ENCODE measurements at regions not wholly inside any gene's neighbourhood (a gene's known extent, or its start where the extent isn't known, plus 50 kb on each side); places are given as distances from the start of the nearest gene placed in this dataset.

- Histone ChIP-seq H3K36me3 (ENCODE audit: low read length) (no peaks in the 10 kb centered on the region), H3K27ac (ENCODE audit: low read depth, low read length) (no peak overlapping the region), H4K20me1 (ENCODE audit: low read depth, low read length) (no peaks in the 10 kb centered on the region), H3K27me3 (ENCODE audit: low read length) (no peaks in the 10 kb centered on the region), H3F3A (ENCODE audit: insufficient read depth) (no peaks in the 10 kb centered on the region), H3K79me2 (ENCODE audit: insufficient read depth, low read length) (no peaks in the 10 kb centered on the region), H3K4me2 (ENCODE audit: low read depth, low read length, poor library complexity, severe bottlenecking) (no peak overlapping the region), H2AFZ (ENCODE audit: low read depth, low read length, severe bottlenecking) (no peak overlapping the region), H3K9me2 (replicated peaks; ENCODE audit: insufficient read depth, low read length) (0 out of 2 replicates have a peak, but pooled peaks cover 6% of the 10 kb centered on the region), H3K9me3 (ENCODE audit: insufficient read depth, low read length) (peaks cover 7% of the 10 kb centered on the region; the same call in 1 of the 2 replicates), H3K9ac (ENCODE audit: low read length) (no peak overlapping the region), H3K4me3 (ENCODE audit: insufficient read depth, low read length, poor library complexity, severe bottlenecking) (no peak overlapping the region)
- no peak for TF ChIP-seq EZH2phosphoT487 (conservative IDR thresholded peaks at IDR 0.05; ENCODE audit: low read length)
- no peak for TF ChIP-seq CTCF (IDR thresholded peaks at IDR 0.05; ENCODE audit: insufficient read depth, low read length, poor library complexity, severe bottlenecking)
These were observed 71.8 kb downstream of the CHRM3 start for GRCh38 chr1:239458144-239458500.

GRCh38 chr1:239467730-239468129 is 81.4 kb downstream of the CHRM3 start:
- H4K20me1 ChIP-seq (ENCODE audit: low read depth, low read length), result no peaks in the 10 kb centered on the region
- no peaks in the 10 kb centered on the region for H3K36me3 ChIP-seq (ENCODE audit: low read length)
- H3K9ac ChIP-seq (ENCODE audit: low read length), result no peak overlapping the region
- H2AFZ ChIP-seq (ENCODE audit: low read depth, low read length, severe bottlenecking), result no peak overlapping the region
- no peaks in the 10 kb centered on the region for H3K79me2 ChIP-seq (ENCODE audit: insufficient read depth, low read length)
- H3K4me2 ChIP-seq (ENCODE audit: low read depth, low read length, poor library complexity, severe bottlenecking), result no peak overlapping the region
- no peaks in the 10 kb centered on the region for H3K27me3 ChIP-seq (ENCODE audit: low read length)
- TF ChIP-seq EZH2phosphoT487 (conservative IDR thresholded peaks at IDR 0.05; ENCODE audit: low read length), result no peak
- no peak for TF ChIP-seq CTCF (IDR thresholded peaks at IDR 0.05; ENCODE audit: insufficient read depth, low read length, poor library complexity, severe bottlenecking)
- H3K9me2 ChIP-seq (replicated peaks; ENCODE audit: insufficient read depth, low read length), result no peaks in the 10 kb centered on the region
- no peaks in the 10 kb centered on the region for H3K9me3 ChIP-seq (ENCODE audit: insufficient read depth, low read length)
- H3F3A ChIP-seq (ENCODE audit: insufficient read depth), result no peaks in the 10 kb centered on the region
- H3K4me3 ChIP-seq (ENCODE audit: insufficient read depth, low read length, poor library complexity, severe bottlenecking), result no peak overlapping the region
- H3K27ac ChIP-seq (ENCODE audit: low read depth, low read length), result no peak overlapping the region

GRCh38 chr1:239478069-239478468 is 91.7 kb downstream of the CHRM3 start:
- no peak overlapping the region for H3K4me3 ChIP-seq (ENCODE audit: insufficient read depth, low read length, poor library complexity, severe bottlenecking)
- no peaks in the 10 kb centered on the region for H4K20me1 ChIP-seq (ENCODE audit: low read depth, low read length)
- H3K79me2 ChIP-seq (ENCODE audit: insufficient read depth, low read length), result no peaks in the 10 kb centered on the region
- no peak for TF ChIP-seq CTCF (IDR thresholded peaks at IDR 0.05; ENCODE audit: insufficient read depth, low read length, poor library complexity, severe bottlenecking)
- TF ChIP-seq EZH2phosphoT487 (conservative IDR thresholded peaks at IDR 0.05; ENCODE audit: low read length), result no peak
- peaks cover 5% of the 10 kb centered on the region; the same call in 1 of the 2 replicates for H3K9me3 ChIP-seq (ENCODE audit: insufficient read depth, low read length)
- no peak overlapping the region for H3K4me2 ChIP-seq (ENCODE audit: low read depth, low read length, poor library complexity, severe bottlenecking)
- H3K36me3 ChIP-seq (ENCODE audit: low read length), result no peaks in the 10 kb centered on the region
- no peak overlapping the region for H2AFZ ChIP-seq (ENCODE audit: low read depth, low read length, severe bottlenecking)
- no peak overlapping the region for H3K27ac ChIP-seq (ENCODE audit: low read depth, low read length)
- no peaks in the 10 kb centered on the region for H3K27me3 ChIP-seq (ENCODE audit: low read length)
- no peaks in the 10 kb centered on the region for H3F3A ChIP-seq (ENCODE audit: insufficient read depth)
- H3K9ac ChIP-seq (ENCODE audit: low read length), result no peak overlapping the region
- no peaks in the 10 kb centered on the region for H3K9me2 ChIP-seq (replicated peaks; ENCODE audit: insufficient read depth, low read length)
